Endodermal cell (in vitro differentiated cells): ENCODE measurements at regions not wholly inside any gene's neighbourhood (a gene's known extent, or its start where the extent isn't known, plus 50 kb on each side); places are given as distances from the start of the nearest gene placed in this dataset.
"Not testable (repeated sequence)": the region's sequence is repeated elsewhere in the genome, so short reads cannot be mapped to it uniquely, and the experiment has no call there.

ENCODE experiments used
- DNase-seq: peaks from one replicate; pipeline ENCODE4 v3.0.0-alpha.2; 2017
- H3K27ac ChIP-seq: 2 replicates; pipeline ENCODE4 v1.5.1; 2013; ENCODE audit warnings: mild to moderate bottlenecking, low read depth, low read length, moderate library complexity
- H3K27me3 ChIP-seq: 2 replicates; pipeline ENCODE4 v1.6.1; 2013; ENCODE audit warnings: mild to moderate bottlenecking, low read length, moderate library complexity; ENCODE audit not compliant: insufficient read depth, control insufficient read depth, poor library complexity, severe bottlenecking
- H3K36me3 ChIP-seq: 2 replicates; pipeline ENCODE4 v1.7.0; 2013; ENCODE audit warnings: mild to moderate bottlenecking, low read length, moderate library complexity; ENCODE audit not compliant: control insufficient read depth, insufficient read depth
- H3K4me1 ChIP-seq: one replicate; pipeline ENCODE4 v1.7.0; 2013; ENCODE audit warnings: low read length; ENCODE audit not compliant: control insufficient read depth, insufficient read depth
- H3K4me3 ChIP-seq: 2 replicates; pipeline ENCODE4 v1.5.1; 2013; ENCODE audit warnings: mild to moderate bottlenecking, low read length, moderate library complexity
- H3K9ac ChIP-seq: 2 replicates; pipeline ENCODE4 v1.6.1; 2013; ENCODE audit warnings: mild to moderate bottlenecking, low read length, moderate library complexity; ENCODE audit not compliant: poor library complexity, severe bottlenecking; ENCODE audit errors: extremely low read depth
- H3K9me3 ChIP-seq: 2 replicates; pipeline ENCODE4 v1.6.1; 2013; ENCODE audit warnings: mild to moderate bottlenecking, low read length, moderate library complexity; ENCODE audit not compliant: control insufficient read depth
- H3K27ac Mint-ChIP-seq: 2 replicates; pipeline ENCODE4 v1.8.0; 2020; ENCODE audit warnings: mixed read lengths
- H3K27me3 Mint-ChIP-seq: 2 replicates; pipeline ENCODE4 v1.8.0; 2021; ENCODE audit warnings: mild to moderate bottlenecking, mixed read lengths; ENCODE audit not compliant: insufficient read depth
- H3K36me3 Mint-ChIP-seq: 2 replicates; pipeline ENCODE4 v1.8.0; 2020; ENCODE audit warnings: low read depth, mixed read lengths
- H3K4me1 Mint-ChIP-seq: 2 replicates; pipeline ENCODE4 v1.8.0; 2020; ENCODE audit warnings: mixed read lengths
- H3K4me3 Mint-ChIP-seq: 2 replicates; pipeline ENCODE4 v1.8.0; 2020; ENCODE audit warnings: mild to moderate bottlenecking, moderate library complexity, mixed read lengths
- H3K9me3 Mint-ChIP-seq: 2 replicates; pipeline ENCODE4 v1.8.0; 2020; ENCODE audit warnings: mild to moderate bottlenecking, mixed read lengths
- WGBS, 2 experiments: methylation state at CpG; one replicate each; pipeline versions ENCODE4 v1.1.5 to v1.1.7; 2013; ENCODE audit warnings: missing lambda C conversion rate in 2 of 2, mixed read lengths in 1 of 2; ENCODE audit not compliant: insufficient coverage in 1 of 2, insufficient read length in 1 of 2; 5-methylcytosine and 5-hydroxymethylcytosine counted together
- TF ChIP-seq, protein P1 (sequence below): fragments of 200-600 bp; sonication (generic); conservative IDR thresholded peaks from 2 replicates; pipeline ENCODE4 v1.5.0; 2021; ENCODE audit warnings: antibody characterized with exemption, mild to moderate bottlenecking

GRCh38 chr4:74570095-74570494 lies 125.2 kb downstream of the AREG start:
- TF ChIP-seq, protein P1, sequence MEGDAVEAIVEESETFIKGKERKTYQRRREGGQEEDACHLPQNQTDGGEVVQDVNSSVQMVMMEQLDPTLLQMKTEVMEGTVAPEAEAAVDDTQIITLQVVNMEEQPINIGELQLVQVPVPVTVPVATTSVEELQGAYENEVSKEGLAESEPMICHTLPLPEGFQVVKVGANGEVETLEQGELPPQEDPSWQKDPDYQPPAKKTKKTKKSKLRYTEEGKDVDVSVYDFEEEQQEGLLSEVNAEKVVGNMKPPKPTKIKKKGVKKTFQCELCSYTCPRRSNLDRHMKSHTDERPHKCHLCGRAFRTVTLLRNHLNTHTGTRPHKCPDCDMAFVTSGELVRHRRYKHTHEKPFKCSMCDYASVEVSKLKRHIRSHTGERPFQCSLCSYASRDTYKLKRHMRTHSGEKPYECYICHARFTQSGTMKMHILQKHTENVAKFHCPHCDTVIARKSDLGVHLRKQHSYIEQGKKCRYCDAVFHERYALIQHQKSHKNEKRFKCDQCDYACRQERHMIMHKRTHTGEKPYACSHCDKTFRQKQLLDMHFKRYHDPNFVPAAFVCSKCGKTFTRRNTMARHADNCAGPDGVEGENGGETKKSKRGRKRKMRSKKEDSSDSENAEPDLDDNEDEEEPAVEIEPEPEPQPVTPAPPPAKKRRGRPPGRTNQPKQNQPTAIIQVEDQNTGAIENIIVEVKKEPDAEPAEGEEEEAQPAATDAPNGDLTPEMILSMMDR, result no peak
- no peak overlapping the region for H3K27ac ChIP-seq
- H3K4me3 ChIP-seq, result no peak overlapping the region
- Mint-ChIP-seq H3K27ac (no peak overlapping the region), H3K4me3 (no peak overlapping the region), H3K36me3 (no peaks in the 10 kb centered on the region), H3K27me3 (no peaks in the 10 kb centered on the region), H3K9me3 (peaks cover 27% of the 10 kb centered on the region), H3K4me1 (no peaks in the 10 kb centered on the region)
- no peaks in the 10 kb centered on the region for H3K4me1 ChIP-seq
- no peaks in the 10 kb centered on the region for H3K36me3 ChIP-seq
- no peak for DNase-seq
- H3K9ac ChIP-seq, result no peak overlapping the region
- H3K9me3 ChIP-seq, result no peaks in the 10 kb centered on the region
- no peaks in the 10 kb centered on the region for H3K27me3 ChIP-seq
- WGBS, 2 experiments, result 88% methylated on average over 1 of the region's 3 CpGs

- Histone ChIP-seq H3K27me3 (no peaks in the 10 kb centered on the region), H3K4me1 (no peaks in the 10 kb centered on the region), H3K9ac (no peak overlapping the region), H3K9me3 (no peaks in the 10 kb centered on the region), H3K27ac (no peak overlapping the region), H3K36me3 (no peaks in the 10 kb centered on the region), H3K4me3 (no peak overlapping the region)
- no peaks in the 10 kb centered on the region for H3K27me3 Mint-ChIP-seq
- H3K27ac Mint-ChIP-seq, result no peak overlapping the region
- H3K9me3 Mint-ChIP-seq, result no peaks in the 10 kb centered on the region
- no peak for DNase-seq
- no peaks in the 10 kb centered on the region for H3K36me3 Mint-ChIP-seq
- TF ChIP-seq, protein P1, result no peak
- H3K4me3 Mint-ChIP-seq, result no peak overlapping the region
- no peaks in the 10 kb centered on the region for H3K4me1 Mint-ChIP-seq
Observed at GRCh38 chr4:74578329-74578728, 133.4 kb downstream of the AREG start.

DNA sequence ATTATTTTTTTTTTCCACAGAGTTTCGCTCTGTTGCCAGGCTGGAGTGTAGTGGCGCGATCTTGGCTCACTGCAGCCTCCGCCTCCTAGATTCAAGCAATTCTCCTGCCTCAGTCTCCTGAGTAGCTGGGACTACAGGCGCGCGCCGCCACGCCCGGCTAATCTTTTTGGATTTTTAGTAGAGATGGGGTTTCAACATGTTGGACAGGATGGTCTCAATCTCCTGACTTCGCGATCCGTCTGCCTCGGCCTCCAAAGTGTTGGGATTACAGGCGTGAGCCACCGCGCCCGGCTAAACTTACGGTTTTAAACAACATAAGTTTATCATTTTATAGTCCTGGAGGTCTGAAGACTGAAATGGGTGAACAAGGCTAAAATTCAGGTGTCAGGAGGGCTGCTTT lies 133.9 kb downstream of the AREG start:
- not testable (repeated sequence) for DNase-seq, H3K27me3 Mint-ChIP-seq, H3K9ac ChIP-seq, H3K36me3 ChIP-seq, H3K27me3 ChIP-seq, H3K4me3 ChIP-seq, H3K27ac Mint-ChIP-seq, H3K36me3 Mint-ChIP-seq, H3K9me3 Mint-ChIP-seq, H3K27ac ChIP-seq, H3K4me1 ChIP-seq, H3K4me3 Mint-ChIP-seq, H3K9me3 ChIP-seq, H3K4me1 Mint-ChIP-seq
- 90 to 93% methylated on average over 8 to 19 of the region's 19 CpGs for WGBS, 2 experiments

DNA sequence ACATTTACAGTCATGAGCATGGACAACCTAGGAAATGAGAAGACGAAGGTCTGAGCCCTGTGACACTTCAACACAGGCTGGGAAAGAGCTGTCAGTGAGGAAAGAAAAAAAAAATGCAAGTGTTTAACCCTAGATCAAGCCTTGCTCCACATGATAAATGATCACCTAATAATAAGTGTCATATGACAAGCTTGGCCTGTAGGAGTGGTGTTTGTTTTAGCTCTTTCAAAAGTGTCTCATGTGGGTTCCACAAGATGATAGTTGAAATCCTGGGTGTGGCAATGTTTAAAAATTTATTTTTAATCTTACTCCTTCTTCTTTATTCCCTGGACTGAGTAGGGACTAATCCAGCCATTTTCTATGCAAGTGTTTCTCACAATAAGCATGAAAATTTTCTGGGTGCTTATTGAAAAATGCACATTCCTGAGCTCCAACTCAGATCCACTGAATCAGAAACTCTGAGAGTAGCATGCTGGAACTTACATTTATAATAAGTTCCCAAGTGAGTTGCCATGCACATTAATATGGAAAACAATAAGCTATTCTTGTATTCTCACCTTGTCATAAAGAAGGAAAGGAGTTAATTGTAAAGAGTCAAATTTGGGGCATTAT lies 138.3 kb downstream of the AREG start:
- H3K4me1 ChIP-seq, result no peaks in the 10 kb centered on the region
- H3K9me3 ChIP-seq, result no peaks in the 10 kb centered on the region
- H3K4me1 Mint-ChIP-seq, result no peaks in the 10 kb centered on the region
- no peaks in the 10 kb centered on the region for H3K36me3 Mint-ChIP-seq
- no peak for DNase-seq
- H3K27ac Mint-ChIP-seq, result no peak overlapping the region
- no peak overlapping the region for H3K27ac ChIP-seq
- no peak overlapping the region for H3K4me3 ChIP-seq
- TF ChIP-seq, protein P1, result no peak
- no peaks in the 10 kb centered on the region for H3K9me3 Mint-ChIP-seq
- no peaks in the 10 kb centered on the region for H3K27me3 ChIP-seq
- H3K27me3 Mint-ChIP-seq, result no peaks in the 10 kb centered on the region
- no peaks in the 10 kb centered on the region for H3K36me3 ChIP-seq
- 0% methylated on average over 1 of the region's 1 CpG for WGBS, 2 experiments
- no peak overlapping the region for H3K4me3 Mint-ChIP-seq
- no peak overlapping the region for H3K9ac ChIP-seq
